T47D (cell line): ENCODE measurements at regions not wholly inside any gene's neighbourhood (a gene's known extent, or its start where the extent isn't known, plus 50 kb on each side); places are given as distances from the start of the nearest gene placed in this dataset.
A peak's percentile ranks its signal among the peaks of the same experiment; 100 is the strongest.

Source experiments
- DNase-seq, 2 experiments: peaks; one replicate each; pipeline versions ENCODE4 v3.0.0 to v3.0.0-alpha.2; 2011 to 2012; ENCODE audit warnings: low read depth in 1 of 2, low spot score in 1 of 2
- JUND ChIP-seq: IDR thresholded peaks from 2 replicates; pipeline ENCODE4 v1.6.1; 2012; ENCODE audit warnings: low read depth
- in situ Hi-C: cut with HindIII; loops from 2 replicates; pipeline ENCODE4 v1.10.0; 2016; ENCODE audit warnings: low sequenced_read_pairs, low pct_unique_long_range_greater_than_20kb

- no peak for DNase-seq
- in situ Hi-C loops: no loop called here
- TF ChIP-seq JUND: no peak
Measured at GRCh38 chr4:129488427-129488826, 392.5 kb downstream of the C4orf33 start.

DNA sequence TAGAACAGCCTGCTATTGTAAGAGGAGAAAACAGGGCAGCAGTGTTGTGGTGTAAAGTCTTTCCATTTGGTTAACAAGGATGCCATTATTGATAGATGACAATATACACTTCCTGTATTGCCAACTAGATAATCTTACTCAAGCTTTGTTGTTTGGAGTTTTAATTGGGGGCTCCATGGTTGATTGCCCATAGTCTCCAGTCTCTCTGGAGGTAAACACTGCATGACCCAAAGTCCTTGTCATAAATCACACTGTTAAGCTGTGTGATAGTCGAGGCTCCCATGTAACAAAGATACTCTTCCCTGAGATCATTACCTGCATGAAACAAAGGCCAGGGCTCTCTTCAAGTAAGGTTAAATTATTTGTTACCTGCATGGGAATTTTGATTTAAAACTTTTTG is 394.6 kb downstream of the C4orf33 start:
- DNase-seq: no peak
- in situ Hi-C loops: no loop called here
- TF ChIP-seq JUND: no peak

DNA sequence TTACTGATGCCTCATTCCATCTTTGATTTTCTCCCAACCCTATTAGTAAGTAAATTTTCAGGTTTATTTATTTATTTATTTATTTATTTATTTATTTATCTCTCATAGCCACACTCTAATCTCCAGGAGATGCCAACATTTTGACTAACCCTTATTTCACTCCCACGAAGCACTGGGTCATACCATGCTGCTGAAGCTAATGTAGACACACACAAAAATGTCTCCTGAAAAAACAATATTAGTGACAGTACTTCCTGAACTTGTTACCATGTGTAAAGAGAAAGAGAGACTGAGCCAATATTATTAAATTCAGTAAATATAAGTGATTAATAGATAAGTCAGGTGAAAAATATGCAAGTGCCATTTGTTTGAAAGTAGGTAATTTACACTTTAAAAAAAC is 402.7 kb downstream of the C4orf33 start:
- no peak for TF ChIP-seq JUND
- in situ Hi-C loops: no loop called here
- DNase-seq: no peak

DNA sequence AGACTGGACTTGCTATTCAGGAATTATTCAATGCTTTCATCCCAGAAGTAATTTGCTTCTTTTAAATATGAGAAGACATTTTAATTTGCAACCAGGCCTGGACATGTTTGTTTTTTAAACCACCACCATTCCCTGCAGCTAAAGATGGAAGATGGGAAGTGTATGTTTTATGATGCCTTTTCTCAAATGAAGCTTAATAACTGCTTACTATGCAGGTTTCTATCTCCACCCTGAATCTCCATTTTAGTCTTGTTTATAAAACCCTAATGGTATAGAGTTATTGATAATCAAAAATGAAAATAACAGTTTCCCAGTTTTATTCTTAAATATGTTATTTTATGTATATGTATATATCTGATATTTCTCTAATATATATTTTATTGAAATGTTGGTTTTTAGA is 418.9 kb downstream of the C4orf33 start:
- TF ChIP-seq JUND: no peak
- no peak for DNase-seq
- in situ Hi-C loops: no loop called here

DNA sequence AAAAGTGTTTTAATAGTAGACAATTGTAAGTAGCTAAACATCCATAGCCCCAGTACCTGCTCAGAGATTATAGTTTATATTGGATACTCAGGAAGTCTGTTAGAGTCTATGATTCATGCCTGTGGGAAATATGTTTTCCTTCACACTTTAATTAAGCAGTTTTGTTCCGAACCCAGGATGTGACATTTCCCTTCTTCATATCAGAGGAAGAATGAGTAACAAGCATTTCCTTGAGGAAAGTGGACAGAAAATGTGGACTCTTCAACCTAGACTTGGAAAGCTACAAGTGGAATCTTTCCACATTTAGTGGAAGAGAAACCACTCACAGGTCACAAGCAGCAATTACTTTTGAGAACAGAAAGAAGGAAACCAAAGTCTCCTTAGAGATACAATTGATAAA is 419.4 kb downstream of the C4orf33 start:
- TF ChIP-seq JUND: no peak
- in situ Hi-C loops: no loop called here

DNA sequence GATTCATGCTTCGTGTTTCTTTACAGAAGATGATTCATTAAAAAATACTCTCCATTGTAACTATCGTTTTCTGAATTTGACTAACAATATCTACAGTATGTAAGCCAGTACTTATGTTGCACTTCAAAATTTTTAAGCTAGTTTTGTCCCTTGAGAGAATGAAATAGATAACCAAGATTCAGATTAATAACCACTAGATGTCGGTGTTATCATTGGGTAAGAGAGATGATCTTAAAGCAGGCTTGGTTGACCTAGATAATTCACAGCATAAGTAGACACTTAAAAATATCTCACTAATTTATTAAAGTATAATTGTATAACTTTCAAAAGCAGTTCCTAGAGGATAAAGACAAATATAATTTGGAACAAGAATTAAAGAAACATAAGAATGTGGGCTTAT is 430.9 kb downstream of the C4orf33 start:
- peak in 1 of 2 experiments; percentile 5 for DNase-seq
- in situ Hi-C loops: no loop called here
- no peak for TF ChIP-seq JUND

More for the DNA sequence above, 419.4 kb downstream of the C4orf33 start:
- no peak for DNase-seq

DNA sequence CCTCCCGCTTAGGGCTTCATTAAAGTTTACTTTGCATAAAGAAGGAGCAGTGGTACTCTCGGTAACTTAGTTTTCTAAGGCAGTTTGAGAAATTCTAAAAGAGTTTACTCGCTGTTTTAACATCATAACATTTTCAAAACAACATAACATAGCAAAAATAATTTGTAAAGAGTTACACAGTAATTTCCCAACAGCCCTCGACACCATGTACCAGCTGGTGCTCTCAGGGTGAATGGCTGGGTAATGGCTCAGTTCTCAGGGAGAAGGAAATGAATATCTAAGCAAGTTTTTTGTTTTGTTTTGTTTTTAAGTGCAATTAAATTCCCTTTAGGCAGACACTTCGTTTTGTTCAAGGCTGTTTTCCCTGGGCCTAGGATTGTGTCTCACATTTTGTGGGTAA is 435.3 kb downstream of the C4orf33 start:
- DNase-seq: no peak
- in situ Hi-C loops: no loop called here
- TF ChIP-seq JUND: no peak

DNA sequence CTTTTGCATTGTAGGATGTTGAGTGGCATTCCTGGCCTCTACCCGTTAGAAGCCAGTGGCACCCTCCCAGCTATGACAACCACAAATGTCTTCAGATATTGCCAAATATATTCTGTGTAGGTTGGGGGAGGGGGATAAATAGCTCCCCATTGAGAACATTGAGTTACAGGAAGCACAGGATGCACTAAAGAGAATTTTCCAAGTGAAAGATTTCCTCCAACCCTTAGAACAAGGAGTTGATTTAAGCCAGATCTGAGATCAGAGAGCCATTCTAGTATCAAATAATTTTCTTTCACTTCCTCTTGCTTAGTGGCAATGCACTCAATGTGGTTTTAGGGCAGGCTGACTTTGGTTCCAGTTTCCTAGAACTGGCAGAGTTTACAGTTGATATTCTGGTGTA is 436.6 kb downstream of the C4orf33 start:
- DNase-seq: no peak
- TF ChIP-seq JUND: no peak
- in situ Hi-C loops: no loop called here

GRCh38 chr4:129543299-129543698 is 447.3 kb downstream of the C4orf33 start:
- no peak for TF ChIP-seq JUND
- in situ Hi-C loops: no loop called here

GRCh38 chr4:129545599-129546278 is 449.8 kb downstream of the C4orf33 start:
- DNase-seq: peak in 1 of 2 experiments; percentile 18
- in situ Hi-C loops: no loop called here
- no peak for TF ChIP-seq JUND

More at GRCh38 chr4:129543299-129543698, 447.3 kb downstream of the C4orf33 start:
- no peak for DNase-seq

GRCh38 chr4:129546531-129546930 is 450.6 kb downstream of the C4orf33 start:
- no peak for TF ChIP-seq JUND
- in situ Hi-C loops: no loop called here
- DNase-seq: no peak

DNA sequence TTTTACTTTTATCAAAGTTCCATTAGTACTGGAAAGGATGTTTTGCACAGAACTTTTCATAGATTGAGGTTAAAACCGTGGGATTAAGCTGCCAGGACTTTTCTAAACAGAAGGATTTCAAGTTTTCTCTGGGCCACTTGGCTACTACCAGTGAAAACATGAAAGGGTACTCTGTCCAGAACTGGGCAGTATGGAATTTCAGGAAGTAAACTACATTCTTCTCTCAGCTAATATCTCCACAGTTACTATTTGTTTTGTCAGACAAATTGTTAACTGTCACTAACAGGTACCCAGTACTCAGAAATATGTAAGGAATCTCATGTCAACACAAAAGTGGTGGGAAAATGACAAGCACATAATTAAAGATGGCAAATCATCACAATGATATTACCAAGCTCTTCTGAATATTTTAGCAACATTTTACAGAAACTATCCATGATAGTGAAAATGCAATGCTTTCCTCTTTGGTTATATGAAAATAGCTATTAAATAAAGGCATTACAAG is 454.4 kb downstream of the C4orf33 start:
- in situ Hi-C loops: no loop called here
- no peak for TF ChIP-seq JUND
- peak in 1 of 2 experiments; percentile 30 for DNase-seq

- DNase-seq: no peak
- TF ChIP-seq JUND: no peak
- in situ Hi-C loops: no loop called here
Measured at GRCh38 chr4:129561280-129561679, 465.3 kb downstream of the C4orf33 start.
